ENCODE measurements at regions not wholly inside any gene's neighbourhood (a gene's known extent, or its start where the extent isn't known, plus 50 kb on each side); places are given as distances from the start of the nearest gene placed in this dataset.

- TF ChIP-seq CTCF (IDR thresholded peaks at IDR 0.05) (no peak), POLR2A (IDR thresholded peaks at IDR 0.05) (no peak), POLR2AphosphoS5 (IDR thresholded peaks at IDR 0.05) (no peak), EP300 (IDR thresholded peaks at IDR 0.05) (no peak)
These were observed 428.8 kb upstream of the ARID1B start for GRCh38 chr6:156348424-156348823.

All from upper lobe of left lung (tissue), 4 donors.